A549 (cell line): ENCODE measurements at regions not wholly inside any gene's neighbourhood (a gene's known extent, or its start where the extent isn't known, plus 50 kb on each side); places are given as distances from the start of the nearest gene placed in this dataset.

Experiments used
- ATAC-seq, 2 experiments: fragments of 200-7000 bp in 1 of 2; fragments of >200 bp in 1 of 2; cut with Nextera tagmentation in 1 of 2; cut with Tn5 transposase in 1 of 2; 3 replicates each; pipeline versions ENCODE4 v1.8.0 to v1.9.1; 2018 to 2020; ENCODE audit warnings: mild to moderate bottlenecking in 1 of 2, moderate library complexity in 1 of 2
- CTCF ChIA-PET: fragments of 300-600 bp; sonication (Branson Sonifier 250); formaldehyde crosslinking; extraction: SDS; loops from one replicate; lab custom pipeline; 2021; ENCODE audit warnings: antibody characterized with exemption, inconsistent platforms; lab: Yijun Ruan, JAX
- POLR2A ChIA-PET: fragments of 350-600 bp; formaldehyde crosslinking; extraction: SDS; loops from one replicate; lab custom pipeline; 2021; ENCODE audit warnings: antibody characterized with exemption, inconsistent platforms; lab: Yijun Ruan, JAX
- DNase-seq, 2 experiments: peaks; one replicate each; pipeline versions ENCODE4 v3.0.0 to v3.0.0-alpha.2; 2011 to 2016; ENCODE audit warnings: low read depth in 1 of 2, low spot score in 1 of 2
- FAIRE-seq: peaks from 2 replicates; lab custom pipeline; 2011; peaks lifted over from hg19 to GRCh38; lab: Jason Lieb, UNC
- H3K27ac ChIP-seq, 2 experiments: fragments of >200 bp; sonication (Bioruptor Twin); formaldehyde crosslinking; 3 replicates each; pipeline ENCODE4 v1.5.1; 2016 to 2017
- H3K4me1 ChIP-seq: fragments of >200 bp; sonication (Bioruptor Twin); formaldehyde crosslinking; 3 replicates; pipeline ENCODE4 v1.6.1; 2016
- H3K4me2 ChIP-seq: fragments of >200 bp; sonication (Bioruptor Twin); formaldehyde crosslinking; 3 replicates; pipeline ENCODE4 v1.6.1; 2016
- H3K4me3 ChIP-seq: fragments of >200 bp; sonication (Bioruptor Twin); formaldehyde crosslinking; 3 replicates; pipeline ENCODE4 v1.5.1; 2016
- H3K9me3 ChIP-seq: fragments of >200 bp; sonication (Bioruptor Twin); formaldehyde crosslinking; 3 replicates; pipeline ENCODE4 v1.6.1; 2016
- CBX8 ChIP-seq: fragments of 200-600 bp; sonication (generic); IDR thresholded peaks from 2 replicates; pipeline ENCODE4 v1.6.1; 2016
- CHD2 ChIP-seq: fragments of 150-350 bp; IDR thresholded peaks from 2 replicates; pipeline ENCODE4 v1.6.1; 2014; ENCODE audit warnings: low read length; ENCODE audit not compliant: partially characterized antibody
- EHMT2 ChIP-seq: fragments of 200-600 bp; sonication (generic); IDR thresholded peaks from 2 replicates; pipeline ENCODE4 v1.6.1; 2016; ENCODE audit warnings: antibody characterized with exemption, low read depth, mild to moderate bottlenecking, moderate library complexity
- FOSB ChIP-seq: fragments of 250-450 bp; sonication (Bioruptor Pico); IDR thresholded peaks from 2 replicates; pipeline ENCODE4 v1.5.0; 2020; ENCODE audit warnings: mild to moderate bottlenecking, moderate library complexity
- FOSL2 ChIP-seq, 2 experiments: fragments of 450-650 bp in 1 of 2; fragments of >200 bp in 1 of 2; sonication (Bioruptor Twin) in 1 of 2; formaldehyde crosslinking; IDR thresholded peaks; 2 replicates each; pipeline versions ENCODE4 v1.5.0 to v1.6.1; 2016 to 2020; ENCODE audit warnings: mild to moderate bottlenecking in 1 of 2, moderate library complexity in 1 of 2
- HDAC2 ChIP-seq: fragments of 200-600 bp; sonication (generic); IDR thresholded peaks from 2 replicates; pipeline ENCODE4 v1.6.1; 2016
- HOXB5 ChIP-seq: fragments of 250-450 bp; sonication (Bioruptor Pico); IDR thresholded peaks from 2 replicates; pipeline ENCODE4 v1.5.0; 2020; ENCODE audit warnings: mild to moderate bottlenecking, moderate library complexity
- KDM5A ChIP-seq: fragments of 200-600 bp; sonication (generic); IDR thresholded peaks from 2 replicates; pipeline ENCODE4 v1.6.1; 2016; ENCODE audit warnings: antibody characterized with exemption, mild to moderate bottlenecking
- MYC ChIP-seq: IDR thresholded peaks from 2 replicates; pipeline ENCODE4 v1.6.1; 2012; ENCODE audit warnings: mild to moderate bottlenecking, inconsistent platforms, low read length, improper control_type of control experiment, borderline replicate concordance
- NR3C1 ChIP-seq: fragments of >200 bp; sonication (Bioruptor Twin); formaldehyde crosslinking; IDR thresholded peaks from 3 replicates; pipeline ENCODE4 v1.6.1; 2017
- RARB ChIP-seq: fragments of 250-450 bp; sonication (Bioruptor Pico); IDR thresholded peaks from 2 replicates; pipeline ENCODE4 v1.8.0; 2021; ENCODE audit warnings: mild to moderate bottlenecking, moderate library complexity
- RFX5 ChIP-seq: fragments of 450-650 bp; IDR thresholded peaks from 2 replicates; pipeline ENCODE4 v1.7.1; 2014; ENCODE audit warnings: antibody characterized with exemption, mild to moderate bottlenecking, moderate library complexity
- RNF2 ChIP-seq: fragments of 200-600 bp; sonication (generic); IDR thresholded peaks from 2 replicates; pipeline ENCODE4 v1.6.1; 2016; ENCODE audit warnings: low read depth, mild to moderate bottlenecking, antibody characterized with exemption, moderate library complexity, borderline replicate concordance
- SREBF2 ChIP-seq: fragments of 450-650 bp; IDR thresholded peaks from 2 replicates; pipeline ENCODE4 v1.6.1; 2014; ENCODE audit warnings: mild to moderate bottlenecking, moderate library complexity
- TP53 ChIP-seq: fragments of 250-450 bp; sonication (Bioruptor Pico); IDR thresholded peaks from 2 replicates; pipeline ENCODE4 v1.5.0; 2021; ENCODE audit warnings: mild to moderate bottlenecking, moderate library complexity
- WGBS: methylation state at CpG from one replicate; pipeline ENCODE4 v1.1.6; 2017; ENCODE audit errors: missing lambda C conversion rate; 5-methylcytosine and 5-hydroxymethylcytosine counted together
- TF ChIP-seq, protein P1 (sequence below): IDR thresholded peaks from 2 replicates; pipeline ENCODE4 v1.6.1; 2012; ENCODE audit warnings: low read depth, borderline replicate concordance
- TF ChIP-seq, protein P2 (sequence below): IDR thresholded peaks from 2 replicates; pipeline ENCODE4 v1.6.1; 2012
- TF ChIP-seq, protein P3 (sequence below): fragments of 250-450 bp; sonication (Bioruptor Pico); IDR thresholded peaks from 2 replicates; pipeline ENCODE4 v1.5.0; 2020; ENCODE audit warnings: low read depth, mild to moderate bottlenecking, moderate library complexity
- TF ChIP-seq, protein P4 (sequence below): fragments of 450-650 bp; IDR thresholded peaks from 2 replicates; pipeline ENCODE4 v1.6.1; 2014; ENCODE audit warnings: antibody characterized with exemption
- TF ChIP-seq, protein P5 (sequence below): fragments of >200 bp; sonication (Bioruptor Twin); formaldehyde crosslinking; IDR thresholded peaks from 2 replicates; pipeline ENCODE4 v1.6.1; 2016

DNA sequence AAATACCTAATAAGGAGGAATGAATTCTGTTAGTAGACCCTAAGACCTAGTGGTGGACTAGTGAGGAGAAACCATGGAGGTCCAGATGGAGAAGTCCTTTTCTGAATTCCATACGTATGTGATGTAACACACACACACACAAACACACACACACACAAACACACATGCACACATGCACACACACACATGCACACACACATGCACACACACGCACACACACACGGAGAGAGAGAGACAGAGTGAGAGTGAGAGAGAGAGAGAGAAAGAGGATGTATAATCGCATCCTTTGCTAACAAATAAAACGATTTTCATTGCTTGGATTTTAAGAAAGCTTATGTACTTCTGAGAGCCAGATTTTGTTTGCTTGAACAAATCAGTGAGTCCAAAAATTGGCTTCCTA is 132.6 kb upstream of the CEP162 start:
- FAIRE-seq = no peak
- DNase-seq = no peak
- ATAC-seq = no peak
- Histone ChIP-seq H3K4me1 (no peaks in the 10 kb centered on the region), H3K9me3 (no peaks in the 10 kb centered on the region)
- 53% methylated on average over 5 of the region's 5 CpGs for WGBS
- ChIA-PET POLR2A (no interaction called here), CTCF (no interaction called here)
- no peak for TF ChIP-seq NR3C1
- TF ChIP-seq, all 56 proteins: peak for 0
- no peak overlapping the region for H3K4me2 ChIP-seq
- H3K27ac ChIP-seq = no peak overlapping the region
- no peak overlapping the region for H3K4me3 ChIP-seq

DNA sequence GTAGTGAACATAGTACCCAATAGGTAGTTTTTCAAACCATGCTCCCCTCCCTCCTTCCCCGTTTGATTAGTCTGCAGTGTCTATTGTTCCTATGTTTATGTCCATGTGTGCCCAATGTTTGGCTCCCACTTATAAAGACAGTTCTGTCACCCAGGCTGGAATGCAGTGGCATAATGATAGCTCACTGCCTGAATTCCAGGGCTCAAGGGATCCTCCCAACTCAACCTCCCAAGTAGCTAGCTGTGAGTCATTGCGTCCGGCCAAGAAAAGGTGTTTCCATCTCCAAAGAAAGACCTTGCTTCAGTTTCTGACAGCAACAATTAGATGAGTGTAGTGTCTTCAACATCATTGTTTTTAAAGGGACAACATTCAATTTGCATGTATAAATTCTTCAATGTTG is 131.1 kb upstream of the CEP162 start:
- Histone ChIP-seq H3K9me3 (no peaks in the 10 kb centered on the region), H3K27ac (no peak overlapping the region), H3K4me1 (no peaks in the 10 kb centered on the region), H3K4me3 (no peak overlapping the region), H3K4me2 (no peak overlapping the region)
- WGBS = 54% methylated on average over 3 of the region's 3 CpGs
- POLR2A ChIA-PET = no interaction called here
- no peak for DNase-seq
- CTCF ChIA-PET = no interaction called here
- FAIRE-seq = no peak
- no peak for TF ChIP-seq SREBF2
- TF ChIP-seq TP53 (CRISPR knock-in tag) = no peak
- TF ChIP-seq CBX8 = no peak
- no peak for TF ChIP-seq HDAC2
- no peak for TF ChIP-seq RNF2
- ATAC-seq = no peak

DNA sequence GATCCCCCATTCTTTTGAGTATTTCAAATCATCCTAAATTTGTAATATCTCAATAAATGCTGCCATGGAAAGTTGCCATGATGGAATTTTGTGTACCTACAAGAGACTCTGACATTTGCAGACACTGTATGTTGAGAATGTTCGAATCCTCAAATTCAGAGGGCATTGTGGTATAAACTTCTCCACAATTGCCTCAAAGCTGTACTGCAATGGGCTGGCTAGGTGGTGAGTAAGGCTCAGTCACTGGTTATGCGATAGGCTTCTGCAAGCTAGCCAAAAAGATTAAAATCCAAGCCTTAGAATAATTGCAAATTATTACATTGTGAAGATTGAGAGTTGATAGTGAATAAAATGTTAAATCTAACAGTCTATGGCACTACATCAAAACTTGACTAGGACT is 130.2 kb upstream of the CEP162 start:
- no peak overlapping the region for H3K4me3 ChIP-seq
- 14% methylated on average over 2 of the region's 2 CpGs for WGBS
- POLR2A ChIA-PET = no interaction called here
- no peaks in the 10 kb centered on the region for H3K4me1 ChIP-seq
- FAIRE-seq = no peak
- H3K4me2 ChIP-seq = no peak overlapping the region
- TF ChIP-seq, protein P1, sequence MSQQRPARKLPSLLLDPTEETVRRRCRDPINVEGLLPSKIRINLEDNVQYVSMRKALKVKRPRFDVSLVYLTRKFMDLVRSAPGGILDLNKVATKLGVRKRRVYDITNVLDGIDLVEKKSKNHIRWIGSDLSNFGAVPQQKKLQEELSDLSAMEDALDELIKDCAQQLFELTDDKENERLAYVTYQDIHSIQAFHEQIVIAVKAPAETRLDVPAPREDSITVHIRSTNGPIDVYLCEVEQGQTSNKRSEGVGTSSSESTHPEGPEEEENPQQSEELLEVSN = no peak
- no peak for TF ChIP-seq FOSB (CRISPR knock-in tag)
- TF ChIP-seq, protein P2, sequence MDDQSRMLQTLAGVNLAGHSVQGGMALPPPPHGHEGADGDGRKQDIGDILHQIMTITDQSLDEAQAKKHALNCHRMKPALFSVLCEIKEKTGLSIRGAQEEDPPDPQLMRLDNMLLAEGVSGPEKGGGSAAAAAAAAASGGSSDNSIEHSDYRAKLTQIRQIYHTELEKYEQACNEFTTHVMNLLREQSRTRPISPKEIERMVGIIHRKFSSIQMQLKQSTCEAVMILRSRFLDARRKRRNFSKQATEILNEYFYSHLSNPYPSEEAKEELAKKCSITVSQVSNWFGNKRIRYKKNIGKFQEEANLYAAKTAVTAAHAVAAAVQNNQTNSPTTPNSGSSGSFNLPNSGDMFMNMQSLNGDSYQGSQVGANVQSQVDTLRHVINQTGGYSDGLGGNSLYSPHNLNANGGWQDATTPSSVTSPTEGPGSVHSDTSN = no peak
- no peak for TF ChIP-seq HOXB5
- no peak for TF ChIP-seq CBX8
- TF ChIP-seq, protein P3, sequence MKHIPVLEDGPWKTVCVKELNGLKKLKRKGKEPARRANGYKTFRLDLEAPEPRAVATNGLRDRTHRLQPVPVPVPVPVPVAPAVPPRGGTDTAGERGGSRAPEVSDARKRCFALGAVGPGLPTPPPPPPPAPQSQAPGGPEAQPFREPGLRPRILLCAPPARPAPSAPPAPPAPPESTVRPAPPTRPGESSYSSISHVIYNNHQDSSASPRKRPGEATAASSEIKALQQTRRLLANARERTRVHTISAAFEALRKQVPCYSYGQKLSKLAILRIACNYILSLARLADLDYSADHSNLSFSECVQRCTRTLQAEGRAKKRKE = no peak
- no peak for TF ChIP-seq KDM5A
- TF ChIP-seq, all 56 proteins: peak for 0
- Histone ChIP-seq H3K27ac (no peak overlapping the region), H3K9me3 (no peaks in the 10 kb centered on the region)
- ATAC-seq (no peak), DNase-seq (no peak)
- CTCF ChIA-PET = no interaction called here

DNA sequence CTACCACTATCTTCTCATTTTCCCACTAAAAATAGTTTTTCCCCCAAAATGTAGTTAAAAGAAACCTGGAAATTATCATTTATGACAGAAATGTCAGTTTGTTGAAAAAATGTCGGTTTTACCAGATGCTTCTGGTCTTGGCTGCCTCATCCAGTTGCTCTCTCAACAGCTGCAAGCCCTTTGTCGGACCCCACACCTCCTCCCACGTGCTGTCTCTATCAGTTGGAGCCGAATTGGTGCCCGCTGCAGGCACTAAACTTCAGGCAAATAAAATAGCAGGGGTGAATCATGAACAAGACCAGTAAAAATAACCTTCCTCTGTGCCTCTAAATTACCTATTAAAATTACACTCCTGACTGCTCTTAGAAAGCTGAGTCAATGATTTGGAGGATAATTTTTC is 129.5 kb upstream of the CEP162 start:
- POLR2A ChIA-PET = no interaction called here

DNA sequence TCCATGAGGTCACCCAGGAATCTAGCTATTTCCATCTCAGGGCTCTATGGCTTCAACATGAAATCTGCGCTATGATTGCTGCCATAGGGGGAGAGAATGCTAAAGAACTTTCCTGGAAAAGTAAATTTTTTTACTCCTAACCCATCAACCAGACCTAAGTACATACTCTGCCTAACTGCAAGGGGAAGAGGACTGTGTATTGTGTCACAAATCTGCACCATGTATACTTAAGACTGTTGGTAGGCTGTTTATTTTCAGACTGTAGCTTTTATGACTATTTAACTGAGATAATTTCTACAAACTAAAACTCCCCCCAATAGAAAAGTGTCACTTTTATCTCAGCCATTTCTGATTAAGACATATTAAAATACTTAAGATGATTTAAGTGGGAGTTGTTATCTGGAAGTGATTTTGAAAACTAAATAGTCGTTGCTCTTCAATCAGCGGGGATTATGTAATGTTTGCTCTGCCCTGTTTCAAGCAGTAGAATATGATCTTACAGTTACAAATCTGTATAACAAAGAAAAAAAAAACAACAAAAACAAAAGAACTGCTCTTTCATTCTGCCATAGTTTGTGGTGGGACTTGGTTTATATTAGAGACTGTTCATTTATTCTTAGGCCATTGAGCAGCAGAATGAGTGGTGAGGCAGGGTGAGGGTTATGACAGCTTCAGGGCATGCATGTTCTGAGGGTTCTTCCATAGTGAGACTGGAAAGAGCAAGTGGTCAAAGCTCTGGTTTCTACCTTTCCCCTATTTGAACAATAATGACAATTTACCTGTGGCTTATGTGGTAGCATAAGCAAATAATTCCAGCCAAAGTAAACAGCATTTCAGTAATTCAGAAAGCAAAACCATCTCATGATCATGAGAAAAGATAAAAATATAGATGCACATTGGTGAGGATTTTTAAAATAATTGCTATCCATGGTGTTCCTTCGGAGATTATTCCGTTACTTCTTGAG is 126.3 kb upstream of the CEP162 start:
- Histone ChIP-seq H3K27ac (no peak overlapping the region), H3K4me3 (no peak overlapping the region), H3K4me1 (no peaks in the 10 kb centered on the region), H3K9me3 (no peaks in the 10 kb centered on the region), H3K4me2 (no peak overlapping the region)
- POLR2A ChIA-PET = no interaction called here
- no peak for FAIRE-seq
- DNase-seq = no peak
- ATAC-seq = no peak
- 72% methylated on average over 5 of the region's 5 CpGs for WGBS
- CTCF ChIA-PET = interaction anchor here (1.1 kb wide), 1 partner anchor 69 kb away, joined by 3 read pairs; no protein-coding TSS in a partner anchor
- TF ChIP-seq FOSL2 (IDR thresholded peaks at IDR 0.05) (no peak), FOSL2 (CRISPR knock-in tag; IDR thresholded peaks at IDR 0.05) (no peak), KDM5A (no peak), MYC (no peak), RFX5 (no peak), CHD2 (no peak), EHMT2 (no peak), RARB (CRISPR knock-in tag) (no peak), HDAC2 (no peak), NR3C1 (no peak)
- TF ChIP-seq, protein P2 = no peak
- TF ChIP-seq, protein P4, sequence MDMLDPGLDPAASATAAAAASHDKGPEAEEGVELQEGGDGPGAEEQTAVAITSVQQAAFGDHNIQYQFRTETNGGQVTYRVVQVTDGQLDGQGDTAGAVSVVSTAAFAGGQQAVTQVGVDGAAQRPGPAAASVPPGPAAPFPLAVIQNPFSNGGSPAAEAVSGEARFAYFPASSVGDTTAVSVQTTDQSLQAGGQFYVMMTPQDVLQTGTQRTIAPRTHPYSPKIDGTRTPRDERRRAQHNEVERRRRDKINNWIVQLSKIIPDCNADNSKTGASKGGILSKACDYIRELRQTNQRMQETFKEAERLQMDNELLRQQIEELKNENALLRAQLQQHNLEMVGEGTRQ = no peak
- TF ChIP-seq, protein P5, sequence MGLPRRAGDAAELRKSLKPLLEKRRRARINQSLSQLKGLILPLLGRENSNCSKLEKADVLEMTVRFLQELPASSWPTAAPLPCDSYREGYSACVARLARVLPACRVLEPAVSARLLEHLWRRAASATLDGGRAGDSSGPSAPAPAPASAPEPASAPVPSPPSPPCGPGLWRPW = no peak

More for the DNA sequence above, 129.5 kb upstream of the CEP162 start:
- H3K4me1 ChIP-seq = no peaks in the 10 kb centered on the region
- no peak overlapping the region for H3K27ac ChIP-seq
- no peaks in the 10 kb centered on the region for H3K9me3 ChIP-seq
- no peak overlapping the region for H3K4me2 ChIP-seq
- no peak for TF ChIP-seq MYC
- 14% methylated on average over 5 of the region's 5 CpGs for WGBS
- FAIRE-seq (no peak), ATAC-seq (no peak), DNase-seq (no peak)
- H3K4me3 ChIP-seq = no peak overlapping the region
- CTCF ChIA-PET = no interaction called here
